NCI-H2196 (cell line): ENCODE measurements at regions not wholly inside any gene's neighbourhood (a gene's known extent, or its start where the extent isn't known, plus 50 kb on each side); places are given as distances from the start of the nearest gene placed in this dataset.

Source experiments
- DNase-seq: peaks from one replicate; lab custom pipeline; 2025; ENCODE audit not compliant: unreplicated experiment; lab: John Stamatoyannopoulos, UW

GRCh38 chr5:4859500-4860235 lies 280.5 kb upstream of the ADAMTS16 start:
- DNase-seq, result no peak

GRCh38 chr5:4860631-4861030 lies 279.5 kb upstream of the ADAMTS16 start:
- no peak for DNase-seq

DNA sequence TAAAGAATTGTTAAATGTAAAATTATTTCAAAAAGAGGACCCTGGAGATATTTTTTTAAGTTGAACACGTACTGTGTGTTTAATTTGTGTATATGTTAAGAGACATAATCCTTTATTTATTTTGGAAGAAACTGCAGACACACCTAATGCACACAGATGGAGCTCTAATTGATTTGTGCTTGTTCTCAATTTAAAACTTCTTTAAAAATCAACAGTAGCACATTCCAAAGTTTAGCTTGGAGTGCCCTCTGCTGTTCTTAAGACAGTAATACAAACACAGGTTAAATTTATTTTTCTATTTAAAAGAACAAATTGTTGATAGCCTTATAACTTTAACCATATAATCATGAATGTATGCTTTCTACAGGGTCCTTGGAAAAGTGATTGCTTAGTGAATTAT lies 277.6 kb upstream of the ADAMTS16 start:
- peak; percentile 32 for DNase-seq

GRCh38 chr5:4866131-4866659 lies 273.9 kb upstream of the ADAMTS16 start:
- DNase-seq, result no peak

DNA sequence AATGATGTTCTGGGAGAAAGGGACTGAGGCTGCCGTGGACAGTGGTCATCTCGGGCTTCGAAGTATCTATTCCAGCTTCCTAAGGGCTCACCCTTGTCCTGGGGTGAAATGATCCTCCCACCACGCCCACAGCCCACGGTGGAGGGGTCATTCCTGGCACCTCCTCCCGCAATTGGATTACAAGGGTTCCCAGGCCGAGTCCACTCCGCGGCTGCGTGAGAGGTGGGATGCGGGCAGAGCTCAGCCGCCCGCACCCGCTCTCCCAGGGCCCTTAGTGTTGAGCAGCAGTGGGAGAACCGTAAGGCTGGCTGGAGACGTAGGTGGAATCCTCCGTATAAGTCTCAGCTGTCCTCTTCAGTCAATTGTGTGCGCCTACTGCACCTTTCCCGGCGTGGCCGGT lies 273.3 kb upstream of the ADAMTS16 start:
- DNase-seq, result no peak

DNA sequence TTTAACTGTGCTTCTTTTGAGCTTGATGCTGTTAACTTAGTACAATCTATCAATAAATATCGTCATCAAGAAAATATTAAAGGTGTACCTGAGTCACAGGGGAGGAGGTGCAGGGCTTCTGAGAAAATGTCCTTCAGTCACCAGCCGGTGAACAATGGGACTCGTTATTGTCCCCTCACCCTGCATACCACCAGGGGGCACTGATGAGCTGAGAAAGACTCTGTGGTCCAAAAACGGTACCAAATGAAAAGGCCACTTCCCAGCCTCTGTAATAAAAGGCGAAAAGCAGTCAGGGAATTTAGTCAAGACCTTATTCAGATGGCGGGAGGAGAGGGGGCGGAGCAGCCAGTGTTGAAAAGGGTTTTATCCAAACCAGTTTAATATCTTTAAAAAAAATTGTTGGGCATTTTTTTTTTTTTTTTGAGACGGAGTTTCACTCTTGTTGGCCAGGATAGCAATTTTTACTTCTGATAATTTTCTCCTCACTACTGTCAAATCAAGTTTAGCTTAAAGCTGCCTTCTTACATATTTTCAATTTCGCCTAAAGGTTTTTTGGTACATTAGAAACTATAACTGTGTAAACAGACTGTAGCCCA lies 271.9 kb upstream of the ADAMTS16 start:
- DNase-seq, result peak; percentile 52

- DNase-seq, result no peak
These were observed 266.5 kb upstream of the ADAMTS16 start for GRCh38 chr5:4873652-4874051.

- DNase-seq, result no peak
These were observed 266.0 kb upstream of the ADAMTS16 start for GRCh38 chr5:4874097-4874496.

DNA sequence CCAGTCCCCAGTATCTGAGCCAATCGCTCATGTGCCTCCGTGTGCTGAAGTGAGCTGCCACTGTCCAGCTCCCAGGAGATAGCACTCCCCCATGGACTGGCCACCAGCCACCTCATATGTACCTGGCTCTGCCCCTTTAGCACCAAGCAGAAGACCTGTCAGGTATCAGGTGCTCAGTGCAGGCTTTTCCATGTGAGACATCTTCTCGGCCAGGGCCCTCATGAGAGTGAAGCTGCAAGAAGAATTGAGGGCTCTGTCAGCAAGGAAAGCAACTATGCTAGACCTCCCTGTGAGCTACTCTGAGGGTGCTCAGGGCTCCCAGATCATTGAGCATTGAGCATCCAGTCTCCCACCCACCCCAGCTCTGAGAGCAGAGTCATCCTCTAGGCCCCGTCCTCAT lies 264.2 kb upstream of the ADAMTS16 start:
- DNase-seq, result no peak

GRCh38 chr5:4876804-4877203 lies 263.3 kb upstream of the ADAMTS16 start:
- DNase-seq, result no peak

DNA sequence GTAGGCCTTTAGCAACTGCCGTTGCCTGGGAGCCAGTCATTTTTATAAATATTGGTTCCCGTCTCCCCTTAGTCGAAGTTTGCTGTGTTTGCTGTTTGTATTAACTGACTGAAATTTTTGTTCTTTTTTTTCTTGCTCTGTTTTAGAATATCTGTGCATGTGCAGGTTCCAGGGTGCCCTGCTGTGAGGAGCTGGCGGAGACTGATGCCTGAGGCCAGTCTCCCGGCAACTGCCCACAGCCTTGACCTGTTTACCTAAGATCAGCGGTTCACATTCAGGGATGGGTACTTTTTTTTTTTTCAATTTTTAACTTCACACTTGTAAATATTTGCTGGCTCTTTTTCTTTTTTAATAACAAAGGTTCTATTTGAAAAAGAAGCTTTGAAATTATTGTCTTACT lies 262.6 kb upstream of the ADAMTS16 start:
- no peak for DNase-seq

- no peak for DNase-seq
These were observed 261.1 kb upstream of the ADAMTS16 start for GRCh38 chr5:4879075-4879474.

- DNase-seq, result peak; percentile 47
These were observed 260.3 kb upstream of the ADAMTS16 start for GRCh38 chr5:4879693-4880303.

- DNase-seq, result no peak
These were observed 259.8 kb upstream of the ADAMTS16 start for GRCh38 chr5:4880304-4880741.

- no peak for DNase-seq
These were observed 258.6 kb upstream of the ADAMTS16 start for GRCh38 chr5:4881366-4882002.

GRCh38 chr5:4882186-4882585 lies 257.9 kb upstream of the ADAMTS16 start:
- DNase-seq, result no peak

DNA sequence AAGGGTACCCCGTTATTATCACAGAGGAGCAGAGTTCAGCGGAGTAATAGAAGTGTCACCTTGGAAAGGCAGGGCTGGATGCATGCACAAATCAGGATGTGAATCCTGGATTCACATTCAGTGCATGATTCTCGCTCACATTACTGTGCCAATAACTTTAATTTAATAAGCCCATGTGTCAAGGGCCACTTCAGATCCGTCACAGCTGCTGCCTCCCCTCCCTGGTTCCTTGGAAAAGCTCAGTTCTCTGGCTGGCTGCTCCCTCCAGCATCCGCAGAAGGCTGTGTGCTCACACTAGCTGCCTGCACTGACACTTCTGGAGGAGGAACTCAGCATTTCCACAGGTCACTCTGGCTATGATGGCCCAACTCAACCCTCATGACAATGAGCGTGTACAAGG lies 256.8 kb upstream of the ADAMTS16 start:
- DNase-seq, result no peak

GRCh38 chr5:4893063-4893744 lies 246.9 kb upstream of the ADAMTS16 start:
- no peak for DNase-seq

GRCh38 chr5:4896328-4896727 lies 243.8 kb upstream of the ADAMTS16 start:
- no peak for DNase-seq

GRCh38 chr5:4901305-4901811 lies 238.8 kb upstream of the ADAMTS16 start:
- no peak for DNase-seq

DNA sequence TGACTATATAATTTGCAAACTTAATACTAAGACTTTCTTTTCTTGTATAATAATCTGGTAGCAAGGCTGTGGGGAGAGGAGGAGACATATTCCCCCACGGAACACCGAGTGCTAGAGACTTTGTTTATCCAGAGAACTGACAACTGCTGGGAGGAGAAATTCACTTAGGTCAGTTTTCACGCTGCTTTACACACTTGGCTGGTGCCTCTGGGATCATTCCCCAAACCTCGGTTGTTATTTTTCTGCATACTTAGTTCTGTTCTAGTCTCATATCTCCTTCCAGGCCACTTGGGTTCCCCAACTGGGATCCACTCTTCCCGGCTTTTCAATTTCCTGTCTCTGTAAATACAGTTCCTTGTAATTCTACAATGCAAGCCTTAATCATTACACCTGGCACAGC lies 238.2 kb upstream of the ADAMTS16 start:
- DNase-seq, result no peak
